MM.1S (cell line): ENCODE measurements at regions not wholly inside any gene's neighbourhood (a gene's known extent, or its start where the extent isn't known, plus 50 kb on each side); places are given as distances from the start of the nearest gene placed in this dataset.
"Not testable (repeated sequence)": the region's sequence is repeated elsewhere in the genome, so short reads cannot be mapped to it uniquely, and the experiment has no call there.

Experiments used
- EZH2 ChIP-seq: fragments of 300-600 bp; sonication (generic); optimal IDR thresholded peaks from 2 replicates; pipeline ENCODE3; 2017; ENCODE audit warnings: low read depth, mild to moderate bottlenecking, antibody characterized with exemption, low read length, mixed read lengths
- EZH2phosphoT487 ChIP-seq: fragments of 300-600 bp; sonication (generic); IDR thresholded peaks from 2 replicates; pipeline ENCODE4 v1.6.1; 2018; ENCODE audit warnings: antibody characterized with exemption, low read length
- TF ChIP-seq, protein P1 (sequence below): fragments of 300-600 bp; sonication (generic); IDR thresholded peaks from 2 replicates; pipeline ENCODE4 v1.5.1; 2016; ENCODE audit warnings: antibody characterized with exemption, low read length, mixed read lengths

DNA sequence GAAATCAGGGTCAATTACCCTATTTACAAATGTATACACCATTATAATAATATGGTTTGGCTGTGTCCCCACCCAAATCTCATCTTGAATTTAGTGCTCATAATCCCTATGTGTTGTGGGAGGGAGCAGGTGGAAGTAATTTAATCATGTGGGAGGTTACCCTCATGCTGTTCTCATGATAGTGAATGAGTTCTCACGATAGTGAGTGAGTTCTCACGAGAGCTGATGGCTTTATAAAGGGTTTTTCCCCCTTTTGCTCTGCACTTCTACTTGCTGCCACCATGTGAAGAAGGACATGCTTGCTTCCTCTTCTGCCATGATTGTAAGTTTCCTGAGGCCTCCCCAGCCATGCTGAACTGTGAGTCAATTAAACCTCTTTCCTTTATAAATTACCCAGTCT lies 426.2 kb downstream of the AGTPBP1 start:
- TF ChIP-seq, protein P1, sequence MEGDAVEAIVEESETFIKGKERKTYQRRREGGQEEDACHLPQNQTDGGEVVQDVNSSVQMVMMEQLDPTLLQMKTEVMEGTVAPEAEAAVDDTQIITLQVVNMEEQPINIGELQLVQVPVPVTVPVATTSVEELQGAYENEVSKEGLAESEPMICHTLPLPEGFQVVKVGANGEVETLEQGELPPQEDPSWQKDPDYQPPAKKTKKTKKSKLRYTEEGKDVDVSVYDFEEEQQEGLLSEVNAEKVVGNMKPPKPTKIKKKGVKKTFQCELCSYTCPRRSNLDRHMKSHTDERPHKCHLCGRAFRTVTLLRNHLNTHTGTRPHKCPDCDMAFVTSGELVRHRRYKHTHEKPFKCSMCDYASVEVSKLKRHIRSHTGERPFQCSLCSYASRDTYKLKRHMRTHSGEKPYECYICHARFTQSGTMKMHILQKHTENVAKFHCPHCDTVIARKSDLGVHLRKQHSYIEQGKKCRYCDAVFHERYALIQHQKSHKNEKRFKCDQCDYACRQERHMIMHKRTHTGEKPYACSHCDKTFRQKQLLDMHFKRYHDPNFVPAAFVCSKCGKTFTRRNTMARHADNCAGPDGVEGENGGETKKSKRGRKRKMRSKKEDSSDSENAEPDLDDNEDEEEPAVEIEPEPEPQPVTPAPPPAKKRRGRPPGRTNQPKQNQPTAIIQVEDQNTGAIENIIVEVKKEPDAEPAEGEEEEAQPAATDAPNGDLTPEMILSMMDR: not testable (repeated sequence)
- not testable (repeated sequence) for TF ChIP-seq EZH2phosphoT487, EZH2
